T-helper 2 cell treated with Interferon-gamma antibody and Interleukin-4, amounts not matched to agents 5 μg/mL and 100 μg/mL, for 36 hours (primary cell): ENCODE measurements at regions not wholly inside any gene's neighbourhood (a gene's known extent, or its start where the extent isn't known, plus 50 kb on each side); places are given as distances from the start of the nearest gene placed in this dataset.
"Not testable (repeated sequence)": the region's sequence is repeated elsewhere in the genome, so short reads cannot be mapped to it uniquely, and the experiment has no call there.

Experiments used
- DNase-seq: peaks from one replicate; pipeline ENCODE4 v3.0.0; 2021; ENCODE audit warnings: low spot score
- H3K27ac Mint-ChIP-seq: one replicate; pipeline ENCODE4 v1.8.0; 2021; ENCODE audit warnings: mild to moderate bottlenecking, mixed read lengths
- H3K27me3 Mint-ChIP-seq: one replicate; pipeline ENCODE4 v1.8.0; 2021; ENCODE audit warnings: low read depth, mixed read lengths
- H3K36me3 Mint-ChIP-seq: one replicate; pipeline ENCODE4 v1.8.0; 2021; ENCODE audit warnings: low read depth, mixed read lengths
- H3K4me1 Mint-ChIP-seq: one replicate; pipeline ENCODE4 v1.8.0; 2021; ENCODE audit warnings: low read depth, mixed read lengths
- H3K4me3 Mint-ChIP-seq: one replicate; pipeline ENCODE4 v1.8.0; 2022; ENCODE audit warnings: mild to moderate bottlenecking, moderate library complexity, mixed read lengths
- H3K9me3 Mint-ChIP-seq: one replicate; pipeline ENCODE4 v1.8.0; 2021; ENCODE audit warnings: mixed read lengths

DNA sequence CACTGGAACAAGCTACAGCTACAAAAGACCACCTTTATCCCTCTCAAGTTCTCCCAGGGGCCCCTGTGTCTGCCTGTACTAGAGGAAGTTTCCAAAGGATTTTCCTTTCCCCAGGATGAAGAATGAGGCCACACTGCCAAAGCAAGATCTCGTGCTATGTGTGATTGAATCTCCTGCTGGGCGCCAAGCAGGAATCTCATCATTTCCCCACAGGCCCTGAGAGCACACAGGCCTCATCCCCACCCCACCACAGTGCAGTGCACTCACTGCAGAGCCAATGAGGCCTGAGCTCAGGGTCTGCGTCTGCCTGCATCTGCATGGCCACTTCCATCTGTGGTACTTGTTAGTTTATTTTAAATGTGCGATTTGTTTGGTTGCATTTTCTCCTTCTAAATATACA is 387.4 kb upstream of the ASIC2 start:
- Mint-ChIP-seq H3K4me1 (no peaks in the 10 kb centered on the region), H3K9me3 (no peaks in the 10 kb centered on the region), H3K36me3 (no peaks in the 10 kb centered on the region), H3K27me3 (no peaks in the 10 kb centered on the region), H3K27ac (no peak overlapping the region), H3K4me3 (no peak overlapping the region)
- no peak for DNase-seq

DNA sequence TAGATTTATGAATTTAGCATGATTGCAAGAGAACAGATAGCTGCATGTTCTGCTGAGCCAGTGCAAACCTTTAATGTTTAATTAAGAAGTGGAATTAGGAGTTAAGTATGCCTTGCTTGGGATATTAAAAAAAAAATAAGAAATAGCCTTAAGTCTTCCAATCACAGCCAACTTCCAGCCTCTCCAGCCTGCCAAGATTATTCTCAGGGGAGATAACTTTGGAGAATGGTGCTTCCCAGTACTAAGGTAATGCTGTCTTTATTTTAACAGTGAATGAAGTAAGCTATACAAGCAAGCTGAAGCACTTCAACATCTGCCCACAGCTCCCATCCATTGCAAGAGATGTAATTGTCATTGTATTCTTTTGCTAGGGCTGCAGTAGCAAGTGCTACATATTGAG is 389.5 kb upstream of the ASIC2 start:
- DNase-seq, result no peak
- Mint-ChIP-seq H3K9me3 (no peaks in the 10 kb centered on the region), H3K4me1 (no peaks in the 10 kb centered on the region), H3K36me3 (no peaks in the 10 kb centered on the region), H3K27ac (no peak overlapping the region), H3K27me3 (no peaks in the 10 kb centered on the region), H3K4me3 (no peak overlapping the region)

DNA sequence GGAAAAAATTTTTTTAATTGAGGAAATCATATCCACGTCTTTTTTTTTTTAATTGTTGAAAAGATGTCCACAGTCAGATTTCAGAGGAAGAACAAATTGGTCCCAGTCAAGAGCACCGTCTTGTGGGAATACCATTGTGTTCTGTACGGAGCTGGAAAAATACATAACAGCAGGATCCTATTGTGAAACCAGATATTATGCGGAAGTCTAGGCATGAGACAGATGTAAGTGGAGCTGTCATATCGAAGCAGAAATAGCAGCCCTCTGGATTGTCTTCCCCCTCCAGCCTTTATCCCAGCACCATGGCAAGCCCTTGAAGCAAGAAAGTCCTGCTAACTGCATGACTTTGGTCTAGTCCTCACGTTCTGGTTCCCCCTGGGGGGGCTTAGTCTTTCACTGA is 391.6 kb upstream of the ASIC2 start:
- Mint-ChIP-seq H3K4me3 (no peak overlapping the region), H3K27ac (no peak overlapping the region)

DNA sequence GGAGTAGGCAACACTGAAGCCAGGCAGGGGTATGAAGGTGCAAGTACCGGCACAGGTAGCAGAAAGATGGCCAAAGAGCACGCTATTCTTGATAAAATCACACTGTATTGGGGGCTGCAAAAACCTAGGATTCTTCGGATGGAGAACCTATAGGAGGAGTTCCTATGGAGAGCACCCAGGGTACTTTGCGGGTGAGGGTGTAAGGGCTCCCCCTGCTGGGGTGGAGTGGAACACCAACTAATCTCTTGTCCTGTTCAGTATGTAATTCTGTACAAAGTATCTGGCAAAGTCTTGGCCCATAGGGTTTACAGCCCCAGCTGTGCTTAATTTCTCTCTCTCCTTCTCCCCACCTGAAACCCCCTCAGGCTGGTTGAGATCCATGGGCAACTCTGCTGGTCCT is 393.1 kb upstream of the ASIC2 start:
- no peak overlapping the region for H3K27ac Mint-ChIP-seq
- H3K4me1 Mint-ChIP-seq, result no peaks in the 10 kb centered on the region
- H3K36me3 Mint-ChIP-seq, result no peaks in the 10 kb centered on the region
- no peak for DNase-seq
- H3K4me3 Mint-ChIP-seq, result no peak overlapping the region
- H3K27me3 Mint-ChIP-seq, result no peaks in the 10 kb centered on the region
- H3K9me3 Mint-ChIP-seq, result no peaks in the 10 kb centered on the region

More for the DNA sequence above, 391.6 kb upstream of the ASIC2 start:
- Mint-ChIP-seq H3K27me3 (no peaks in the 10 kb centered on the region), H3K4me1 (no peaks in the 10 kb centered on the region), H3K9me3 (no peaks in the 10 kb centered on the region), H3K36me3 (no peaks in the 10 kb centered on the region)
- no peak for DNase-seq

DNA sequence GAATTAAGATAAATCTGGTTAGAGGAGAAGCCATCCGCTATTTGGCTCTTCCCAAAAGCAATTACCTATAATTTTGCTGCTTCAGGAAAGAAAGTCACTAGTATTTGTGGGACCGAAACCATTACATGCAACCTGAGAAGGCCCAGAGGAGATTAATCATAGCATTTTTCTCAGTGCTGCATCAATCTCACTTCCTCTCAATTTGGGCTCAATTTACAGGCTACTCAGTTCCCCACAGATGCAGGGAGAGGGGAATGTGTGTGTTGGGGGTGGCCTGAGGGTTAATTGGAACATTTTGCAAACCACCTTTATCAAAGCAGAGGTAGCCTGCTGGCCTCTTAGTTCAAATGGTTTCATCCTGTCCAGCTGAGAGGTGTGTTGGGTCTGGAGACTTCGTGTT is 394.7 kb upstream of the ASIC2 start:
- Mint-ChIP-seq H3K36me3 (no peaks in the 10 kb centered on the region), H3K4me3 (no peak overlapping the region), H3K9me3 (no peaks in the 10 kb centered on the region), H3K27ac (no peak overlapping the region), H3K27me3 (no peaks in the 10 kb centered on the region), H3K4me1 (no peaks in the 10 kb centered on the region)
- DNase-seq, result no peak

- Mint-ChIP-seq H3K27me3 (no peaks in the 10 kb centered on the region), H3K27ac (no peak overlapping the region), H3K9me3 (no peaks in the 10 kb centered on the region), H3K4me3 (no peak overlapping the region), H3K4me1 (no peaks in the 10 kb centered on the region), H3K36me3 (no peaks in the 10 kb centered on the region)
- no peak for DNase-seq
Observed at GRCh38 chr17:33688771-33689170, 395.7 kb upstream of the ASIC2 start.

DNA sequence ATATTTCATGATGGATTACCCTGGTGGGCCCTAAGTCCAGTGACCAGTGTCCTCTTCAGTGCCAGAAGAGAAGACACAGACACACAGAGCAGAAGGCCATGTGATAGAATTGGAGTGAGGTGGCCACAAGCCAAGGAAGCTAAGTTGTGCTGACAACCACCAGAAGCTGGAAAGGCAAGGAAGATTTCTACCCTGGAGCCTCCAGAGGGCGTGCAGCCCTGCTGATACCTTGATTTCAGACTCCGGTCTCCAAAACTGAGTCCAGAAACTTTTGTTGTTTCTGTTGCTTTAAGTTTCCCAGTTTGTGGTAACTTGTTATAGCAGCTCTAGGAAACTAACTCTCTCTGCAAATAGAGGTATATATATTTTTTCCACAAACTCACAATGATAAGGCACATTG is 396.6 kb upstream of the ASIC2 start:
- H3K27me3 Mint-ChIP-seq, result no peaks in the 10 kb centered on the region
- no peaks in the 10 kb centered on the region for H3K9me3 Mint-ChIP-seq
- no peak for DNase-seq
- H3K4me1 Mint-ChIP-seq, result no peaks in the 10 kb centered on the region
- H3K27ac Mint-ChIP-seq, result no peak overlapping the region
- H3K4me3 Mint-ChIP-seq, result no peak overlapping the region
- no peaks in the 10 kb centered on the region for H3K36me3 Mint-ChIP-seq

DNA sequence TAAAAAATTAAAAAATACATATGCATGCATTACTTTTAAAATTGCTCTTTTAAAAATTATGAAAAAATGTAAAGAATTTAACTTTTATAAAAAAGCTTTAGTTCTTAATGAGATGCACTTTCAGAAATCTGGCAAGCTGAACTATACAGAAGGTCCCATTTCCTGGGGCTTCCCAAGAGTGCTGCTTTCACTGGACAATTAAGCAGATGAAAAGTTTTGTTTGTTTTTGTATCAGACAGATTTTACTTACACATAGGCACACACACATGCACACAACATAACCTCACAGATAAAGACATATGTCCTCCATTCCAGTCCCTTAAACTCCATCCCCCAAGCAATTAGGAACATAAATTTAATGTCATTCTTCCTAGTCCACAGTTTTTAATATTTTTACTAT is 402.3 kb upstream of the ASIC2 start:
- Mint-ChIP-seq H3K27ac (no peak overlapping the region), H3K27me3 (no peaks in the 10 kb centered on the region), H3K36me3 (no peaks in the 10 kb centered on the region), H3K9me3 (no peaks in the 10 kb centered on the region), H3K4me3 (no peak overlapping the region), H3K4me1 (no peaks in the 10 kb centered on the region)
- DNase-seq, result no peak

- no peaks in the 10 kb centered on the region for H3K36me3 Mint-ChIP-seq
- DNase-seq, result no peak
- H3K27me3 Mint-ChIP-seq, result no peaks in the 10 kb centered on the region
- H3K4me3 Mint-ChIP-seq, result no peak overlapping the region
- H3K27ac Mint-ChIP-seq, result no peak overlapping the region
- no peaks in the 10 kb centered on the region for H3K9me3 Mint-ChIP-seq
- no peaks in the 10 kb centered on the region for H3K4me1 Mint-ChIP-seq
Observed at GRCh38 chr17:33696102-33696501, 403.0 kb upstream of the ASIC2 start.

GRCh38 chr17:33697557-33697956 is 404.5 kb upstream of the ASIC2 start:
- Mint-ChIP-seq H3K9me3 (no peaks in the 10 kb centered on the region), H3K4me3 (no peak overlapping the region), H3K27me3 (no peaks in the 10 kb centered on the region), H3K27ac (no peak overlapping the region), H3K4me1 (no peaks in the 10 kb centered on the region), H3K36me3 (no peaks in the 10 kb centered on the region)
- DNase-seq, result no peak

GRCh38 chr17:33701910-33702309 is 408.8 kb upstream of the ASIC2 start:
- no peaks in the 10 kb centered on the region for H3K27me3 Mint-ChIP-seq
- no peak overlapping the region for H3K27ac Mint-ChIP-seq
- no peaks in the 10 kb centered on the region for H3K4me1 Mint-ChIP-seq
- no peaks in the 10 kb centered on the region for H3K36me3 Mint-ChIP-seq
- H3K9me3 Mint-ChIP-seq, result peaks cover 3% of the 10 kb centered on the region
- H3K4me3 Mint-ChIP-seq, result no peak overlapping the region
- DNase-seq, result no peak

- Mint-ChIP-seq H3K9me3 (peaks cover 3% of the 10 kb centered on the region), H3K4me3 (no peak overlapping the region), H3K27me3 (no peaks in the 10 kb centered on the region), H3K36me3 (no peaks in the 10 kb centered on the region), H3K27ac (no peak overlapping the region), H3K4me1 (no peaks in the 10 kb centered on the region)
- no peak for DNase-seq
Observed at GRCh38 chr17:33704856-33705255, 411.8 kb upstream of the ASIC2 start.

DNA sequence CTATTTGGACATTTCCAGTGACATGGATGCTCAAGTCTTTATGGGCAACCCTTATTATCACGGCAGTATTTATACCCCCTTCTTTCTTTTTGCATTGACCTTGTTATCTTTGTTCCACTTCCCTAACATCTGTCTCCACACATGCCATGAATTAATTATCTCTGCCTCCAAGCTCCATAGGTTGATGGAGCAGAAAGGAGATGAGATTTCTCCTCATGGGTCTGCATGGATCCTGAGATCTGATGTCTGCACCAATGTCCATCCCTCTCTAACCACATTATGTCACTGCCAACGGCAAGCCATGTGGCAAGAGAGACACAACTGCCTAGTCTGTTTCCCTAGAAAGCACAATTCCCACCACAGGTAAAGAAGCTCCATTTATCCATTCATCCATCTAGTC is 416.8 kb upstream of the ASIC2 start:
- Mint-ChIP-seq H3K27me3 (no peaks in the 10 kb centered on the region), H3K27ac (no peak overlapping the region), H3K4me3 (no peak overlapping the region), H3K9me3 (peaks cover 3% of the 10 kb centered on the region), H3K36me3 (no peaks in the 10 kb centered on the region), H3K4me1 (no peaks in the 10 kb centered on the region)
- DNase-seq, result no peak

DNA sequence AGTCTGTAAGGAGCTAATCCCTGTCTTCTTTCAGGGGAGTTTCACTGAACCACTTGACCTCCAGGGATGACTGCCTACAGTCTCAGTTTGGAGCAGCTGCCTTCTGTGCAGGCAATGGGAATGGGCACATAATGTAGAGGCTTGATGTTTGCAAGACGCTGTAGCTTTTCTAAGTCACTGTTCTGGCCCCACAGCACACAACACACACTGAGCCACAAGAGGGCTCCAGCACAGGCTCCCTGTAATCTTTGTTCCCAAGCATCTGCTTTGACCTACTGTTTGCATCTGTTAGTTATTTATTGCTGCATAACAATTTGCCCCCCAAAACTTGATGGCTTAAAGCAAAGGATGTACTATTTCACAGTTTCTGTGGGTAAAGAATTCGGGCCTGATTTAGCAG is 419.0 kb upstream of the ASIC2 start:
- H3K27ac Mint-ChIP-seq, result no peak overlapping the region
- no peaks in the 10 kb centered on the region for H3K9me3 Mint-ChIP-seq
- no peaks in the 10 kb centered on the region for H3K4me1 Mint-ChIP-seq
- H3K36me3 Mint-ChIP-seq, result no peaks in the 10 kb centered on the region
- no peaks in the 10 kb centered on the region for H3K27me3 Mint-ChIP-seq
- no peak for DNase-seq
- H3K4me3 Mint-ChIP-seq, result no peak overlapping the region

DNA sequence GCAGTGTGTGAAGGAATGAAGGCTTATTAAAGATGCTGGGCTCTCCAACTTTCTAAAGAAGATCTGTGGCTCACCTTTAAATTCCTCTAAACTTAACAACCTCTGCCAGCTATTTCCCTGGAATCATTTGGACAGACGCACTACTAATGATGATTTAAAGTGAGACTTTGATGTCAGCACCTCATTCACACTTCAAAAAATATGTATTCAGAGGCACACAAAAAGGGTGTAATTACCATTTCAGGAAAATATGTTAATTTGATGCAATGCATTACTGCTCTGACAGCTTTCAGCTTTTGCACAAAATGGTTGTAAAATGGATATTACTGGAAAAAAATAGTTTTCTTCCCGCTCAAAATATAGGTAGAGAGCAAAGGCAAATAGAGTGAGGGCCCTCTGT is 423.9 kb upstream of the ASIC2 start:
- Mint-ChIP-seq H3K27ac (no peak overlapping the region), H3K36me3 (no peaks in the 10 kb centered on the region), H3K27me3 (no peaks in the 10 kb centered on the region), H3K9me3 (no peaks in the 10 kb centered on the region), H3K4me1 (no peaks in the 10 kb centered on the region), H3K4me3 (no peak overlapping the region)
- no peak for DNase-seq

DNA sequence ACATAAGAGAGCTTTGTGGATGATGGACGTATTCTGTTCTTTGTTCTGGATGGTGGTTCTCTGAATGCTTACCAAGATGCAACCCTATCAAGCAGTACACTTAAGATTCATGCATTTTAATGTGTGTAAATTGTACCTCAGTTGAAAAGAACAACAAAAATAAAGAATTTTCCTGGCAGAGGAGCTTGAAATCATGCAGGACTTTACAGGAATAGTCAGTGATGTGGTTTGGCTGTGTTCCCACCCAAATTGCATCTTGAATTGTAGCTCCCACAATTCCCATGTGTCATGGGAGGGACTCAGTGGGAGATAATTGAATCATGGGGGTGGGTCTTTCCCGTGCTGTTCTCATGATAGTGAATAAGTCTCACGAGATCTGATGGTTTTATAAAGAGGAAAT is 430.6 kb upstream of the ASIC2 start:
- H3K27ac Mint-ChIP-seq, H3K36me3 Mint-ChIP-seq, H3K4me1 Mint-ChIP-seq, H3K4me3 Mint-ChIP-seq, DNase-seq, H3K27me3 Mint-ChIP-seq, H3K9me3 Mint-ChIP-seq: not testable (repeated sequence)
